ENCODE measurements at regions not wholly inside any gene's neighbourhood (a gene's known extent, or its start where the extent isn't known, plus 50 kb on each side); places are given as distances from the start of the nearest gene placed in this dataset.

GRCh38 chr5:120873083-120873482 is 409.0 kb downstream of the PRR16 start:
- Histone ChIP-seq H3K4me3 (no peak overlapping the region), H3K27me3 (no peaks in the 10 kb centered on the region), H3K36me3 (no peaks in the 10 kb centered on the region), H3K27ac (no peak overlapping the region), H3K9me3 (no peaks in the 10 kb centered on the region), H3K4me1 (no peaks in the 10 kb centered on the region)
- intact Hi-C loops (cut with DNase I; ENCODE audit: low total_unique reads), result no loop called here
- in situ Hi-C loops (cut with MboI; ENCODE audit: low pct_ligation_motif_present in 1 of 4, low pct_unique_long_range_greater_than_20kb in 1 of 4, low sequenced_read_pairs in 3 of 4), result no loop called here
- no peak for DNase-seq
- TF ChIP-seq CTCF (IDR thresholded peaks at IDR 0.05), result no peak
- 75 to 89% methylated on average over 1 of the region's 1 CpG for WGBS, 2 donors (ENCODE audit: low coverage in 1 of 2)

GRCh38 chr5:120874081-120874862 is 410.2 kb downstream of the PRR16 start:
- Histone ChIP-seq H3K9me3 (no peaks in the 10 kb centered on the region), H3K4me3 (no peak overlapping the region)
- in situ Hi-C loops (cut with MboI; ENCODE audit: low pct_ligation_motif_present in 1 of 4, low pct_unique_long_range_greater_than_20kb in 1 of 4, low sequenced_read_pairs in 3 of 4), result no loop called here

GRCh38 chr5:120882038-120882775 is 418.1 kb downstream of the PRR16 start:
- WGBS, 2 donors (ENCODE audit: low coverage in 1 of 2), result 75 to 80% methylated on average over 3 to 4 of the region's 4 CpGs

More at GRCh38 chr5:120874081-120874862, 410.2 kb downstream of the PRR16 start:
- TF ChIP-seq POLR2A (IDR thresholded peaks at IDR 0.05) (no peak), CTCF (IDR thresholded peaks at IDR 0.05) (no peak), EP300 (IDR thresholded peaks at IDR 0.05; ENCODE audit: low read depth) (no peak), POLR2AphosphoS5 (IDR thresholded peaks at IDR 0.05) (no peak)
- no peak overlapping the region for H3K27ac ChIP-seq
- no peaks in the 10 kb centered on the region for H3K4me1 ChIP-seq
- no peak for DNase-seq
- intact Hi-C loops (cut with DNase I; ENCODE audit: low total_unique reads), result no loop called here
- H3K27me3 ChIP-seq, result no peaks in the 10 kb centered on the region
- H3K36me3 ChIP-seq, result no peaks in the 10 kb centered on the region

More at GRCh38 chr5:120882038-120882775, 418.1 kb downstream of the PRR16 start:
- DNase-seq, result no peak
- Histone ChIP-seq H3K9me3 (no peaks in the 10 kb centered on the region), H3K27me3 (no peaks in the 10 kb centered on the region), H3K36me3 (no peaks in the 10 kb centered on the region), H3K4me3 (no peak overlapping the region), H3K4me1 (no peaks in the 10 kb centered on the region), H3K27ac (no peak overlapping the region)
- intact Hi-C loops (cut with DNase I; ENCODE audit: low total_unique reads), result no loop called here
- in situ Hi-C loops (cut with MboI; ENCODE audit: low pct_ligation_motif_present in 1 of 4, low pct_unique_long_range_greater_than_20kb in 1 of 4, low sequenced_read_pairs in 3 of 4), result no loop called here
- TF ChIP-seq CTCF (IDR thresholded peaks at IDR 0.05) (no peak), EP300 (IDR thresholded peaks at IDR 0.05; ENCODE audit: low read depth) (no peak), POLR2AphosphoS5 (IDR thresholded peaks at IDR 0.05) (no peak), POLR2A (IDR thresholded peaks at IDR 0.05) (no peak)

All from transverse colon (tissue), 4 donors.